GM23338 (cell line): ENCODE measurements at regions not wholly inside any gene's neighbourhood (a gene's known extent, or its start where the extent isn't known, plus 50 kb on each side); places are given as distances from the start of the nearest gene placed in this dataset.

Experiments
- ATAC-seq: fragments of 200-7000 bp; cut with Tn5 transposase; 3 replicates; pipeline ENCODE4 v1.9.1; 2020
- DNase-seq: peaks from one replicate; pipeline ENCODE4 v3.0.0-alpha.2; 2015; ENCODE audit warnings: low spot score
- H2AFZ ChIP-seq: fragments of 200-600 bp; sonication (generic); 2 replicates; pipeline ENCODE4 v1.8.0; 2016; ENCODE audit warnings: antibody characterized with exemption, mild to moderate bottlenecking, moderate library complexity
- H3F3A ChIP-seq: fragments of 200-600 bp; sonication (generic); replicated peaks from 2 replicates; pipeline ENCODE4 v1.8.0; 2017; ENCODE audit warnings: antibody characterized with exemption, mixed run types, low read depth
- H3K27ac ChIP-seq: fragments of 200-600 bp; sonication (generic); 2 replicates; pipeline ENCODE4 v1.6.1; 2016; ENCODE audit warnings: low read depth
- H3K27me3 ChIP-seq: fragments of 200-600 bp; sonication (generic); 2 replicates; pipeline ENCODE4 v1.8.0; 2016; ENCODE audit warnings: mild to moderate bottlenecking, mixed run types, moderate library complexity; ENCODE audit not compliant: insufficient read depth
- H3K36me3 ChIP-seq: fragments of 200-600 bp; sonication (generic); 2 replicates; pipeline ENCODE4 v1.8.0; 2016; ENCODE audit warnings: mild to moderate bottlenecking; ENCODE audit not compliant: insufficient read depth
- H3K4me1 ChIP-seq: fragments of 200-600 bp; sonication (generic); 2 replicates; pipeline ENCODE4 v1.8.0; 2016; ENCODE audit warnings: mild to moderate bottlenecking, moderate library complexity; ENCODE audit not compliant: insufficient read depth
- H3K4me2 ChIP-seq: fragments of 200-600 bp; sonication (generic); 2 replicates; pipeline ENCODE4 v1.7.1; 2017; ENCODE audit warnings: mixed run types
- H3K4me3 ChIP-seq: fragments of 200-600 bp; sonication (generic); 2 replicates; pipeline ENCODE4 v1.6.1; 2016; ENCODE audit warnings: mixed run types
- H3K79me2 ChIP-seq: fragments of 200-600 bp; sonication (generic); replicated peaks from 2 replicates; pipeline ENCODE4 v1.8.0; 2017; ENCODE audit warnings: mild to moderate bottlenecking; ENCODE audit not compliant: insufficient read depth
- H3K9me2 ChIP-seq: fragments of 200-600 bp; sonication (generic); 2 replicates; pipeline ENCODE4 v1.8.0; 2017; ENCODE audit not compliant: insufficient read depth
- H4K20me1 ChIP-seq: fragments of 200-600 bp; sonication (generic); replicated peaks from 2 replicates; pipeline ENCODE4 v1.8.0; 2017; ENCODE audit warnings: mild to moderate bottlenecking; ENCODE audit not compliant: insufficient read depth
- H3K27ac Mint-ChIP-seq: 2 replicates; pipeline ENCODE4 v1.8.0; 2020; ENCODE audit warnings: inconsistent platforms, mild to moderate bottlenecking, moderate library complexity, mixed read lengths
- H3K27me3 Mint-ChIP-seq: 3 replicates; pipeline ENCODE4 v1.8.0; 2022; ENCODE audit warnings: low read depth, mild to moderate bottlenecking, moderate library complexity, mixed read lengths, inconsistent platforms; ENCODE audit not compliant: insufficient read depth, poor library complexity
- H3K36me3 Mint-ChIP-seq: 3 replicates; pipeline ENCODE4 v1.8.0; 2021; ENCODE audit warnings: low read depth, mild to moderate bottlenecking, inconsistent platforms, moderate library complexity, mixed read lengths
- H3K4me1 Mint-ChIP-seq: 3 replicates; pipeline ENCODE4 v1.8.0; 2020; ENCODE audit warnings: mild to moderate bottlenecking, inconsistent platforms, mixed read lengths
- H3K4me3 Mint-ChIP-seq: 3 replicates; pipeline ENCODE4 v1.8.0; 2021; ENCODE audit warnings: moderate library complexity, mild to moderate bottlenecking, inconsistent platforms, mixed read lengths
- H3K9me3 Mint-ChIP-seq: 3 replicates; pipeline ENCODE4 v1.8.0; 2020; ENCODE audit warnings: moderate library complexity, mild to moderate bottlenecking, inconsistent platforms, mixed read lengths
- EZH2 ChIP-seq: fragments of 200-600 bp; sonication (generic); IDR thresholded peaks from one replicate; pipeline ENCODE4 v1.8.0; 2017; ENCODE audit warnings: antibody characterized with exemption, mild to moderate bottlenecking, low read depth; ENCODE audit not compliant: unreplicated experiment
- EZH2phosphoT487 ChIP-seq: fragments of 200-600 bp; sonication (generic); IDR thresholded peaks from one replicate; pipeline ENCODE4 v1.8.1; 2018; ENCODE audit warnings: antibody characterized with exemption; ENCODE audit not compliant: unreplicated experiment
- NANOG ChIP-seq: IDR thresholded peaks from 2 replicates; pipeline ENCODE4 v1.6.1; 2016; ENCODE audit warnings: antibody characterized with exemption, borderline replicate concordance
- POLR2AphosphoS5 ChIP-seq: IDR thresholded peaks from 2 replicates; pipeline ENCODE4 v1.6.1; 2016; ENCODE audit warnings: antibody characterized with exemption, low read depth
- STAT1 ChIP-seq: IDR thresholded peaks from one replicate; pipeline ENCODE4 v1.6.1; 2016; ENCODE audit warnings: antibody characterized with exemption; ENCODE audit not compliant: unreplicated experiment
- ZNF114 ChIP-seq: fragments of 250-450 bp; sonication (Bioruptor Pico); IDR thresholded peaks from 2 replicates; pipeline ENCODE4 v1.5.0; 2020; ENCODE audit warnings: mild to moderate bottlenecking, moderate library complexity
- ZNF331 ChIP-seq: fragments of 250-450 bp; sonication (Bioruptor Pico); IDR thresholded peaks from 2 replicates; pipeline ENCODE4 v1.5.0; 2020; ENCODE audit warnings: low read depth, mild to moderate bottlenecking, moderate library complexity
- TF ChIP-seq, protein P1 (sequence below), 2 experiments: fragments of 200-600 bp in 1 of 2; sonication (generic) in 1 of 2; conservative IDR thresholded peaks; 2 replicates each; pipeline versions ENCODE4 v1.5.1 to v1.6.1; 2016 to 2017; ENCODE audit warnings: antibody characterized with exemption in 2 of 2, low read depth in 2 of 2, mild to moderate bottlenecking in 2 of 2, moderate library complexity in 1 of 2
- TF ChIP-seq, protein P2 (sequence below): IDR thresholded peaks from 2 replicates; pipeline ENCODE4 v1.6.1; 2016; ENCODE audit warnings: antibody characterized with exemption
- TF ChIP-seq, protein P3 (sequence below): fragments of 250-450 bp; sonication (Bioruptor Pico); IDR thresholded peaks from 2 replicates; pipeline ENCODE4 v1.5.0; 2020; ENCODE audit warnings: mild to moderate bottlenecking, moderate library complexity

DNA sequence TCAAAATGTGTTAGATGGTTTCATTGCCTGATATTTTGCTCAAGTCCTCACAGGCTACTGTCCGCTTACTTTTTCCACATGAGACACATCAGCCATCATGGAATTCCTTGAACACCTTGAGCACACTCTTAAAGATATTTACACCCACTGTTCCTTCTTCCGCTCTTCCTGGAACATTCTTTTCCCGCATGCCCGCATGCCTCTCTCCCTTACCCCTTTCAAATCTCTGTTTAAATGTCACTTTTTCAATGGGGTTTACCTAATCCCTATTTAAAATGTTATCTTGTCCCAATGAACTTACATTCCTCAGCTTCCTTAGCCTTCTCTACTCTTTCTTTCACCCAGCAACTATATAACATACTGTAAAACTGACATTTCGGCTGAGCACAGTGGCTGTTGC, 503.3 kb upstream of the PTCHD4 start:
- H3K4me2 ChIP-seq: no peak overlapping the region
- no peaks in the 10 kb centered on the region for H3K27me3 ChIP-seq
- no peaks in the 10 kb centered on the region for H3K9me2 ChIP-seq
- H3K4me3 ChIP-seq: no peak overlapping the region
- no peaks in the 10 kb centered on the region for H4K20me1 ChIP-seq
- no peaks in the 10 kb centered on the region for H3K36me3 Mint-ChIP-seq
- no peak for TF ChIP-seq STAT1
- TF ChIP-seq EZH2phosphoT487: no peak
- TF ChIP-seq NANOG: no peak
- TF ChIP-seq, protein P1, sequence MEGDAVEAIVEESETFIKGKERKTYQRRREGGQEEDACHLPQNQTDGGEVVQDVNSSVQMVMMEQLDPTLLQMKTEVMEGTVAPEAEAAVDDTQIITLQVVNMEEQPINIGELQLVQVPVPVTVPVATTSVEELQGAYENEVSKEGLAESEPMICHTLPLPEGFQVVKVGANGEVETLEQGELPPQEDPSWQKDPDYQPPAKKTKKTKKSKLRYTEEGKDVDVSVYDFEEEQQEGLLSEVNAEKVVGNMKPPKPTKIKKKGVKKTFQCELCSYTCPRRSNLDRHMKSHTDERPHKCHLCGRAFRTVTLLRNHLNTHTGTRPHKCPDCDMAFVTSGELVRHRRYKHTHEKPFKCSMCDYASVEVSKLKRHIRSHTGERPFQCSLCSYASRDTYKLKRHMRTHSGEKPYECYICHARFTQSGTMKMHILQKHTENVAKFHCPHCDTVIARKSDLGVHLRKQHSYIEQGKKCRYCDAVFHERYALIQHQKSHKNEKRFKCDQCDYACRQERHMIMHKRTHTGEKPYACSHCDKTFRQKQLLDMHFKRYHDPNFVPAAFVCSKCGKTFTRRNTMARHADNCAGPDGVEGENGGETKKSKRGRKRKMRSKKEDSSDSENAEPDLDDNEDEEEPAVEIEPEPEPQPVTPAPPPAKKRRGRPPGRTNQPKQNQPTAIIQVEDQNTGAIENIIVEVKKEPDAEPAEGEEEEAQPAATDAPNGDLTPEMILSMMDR (conservative IDR thresholded peaks at IDR 0.05; ENCODE audit: low read depth in 2 of 2): no peak
- TF ChIP-seq POLR2AphosphoS5: no peak
- TF ChIP-seq ZNF114: no peak
- no peak for TF ChIP-seq ZNF331 (CRISPR knock-in tag)
- TF ChIP-seq, protein P2, sequence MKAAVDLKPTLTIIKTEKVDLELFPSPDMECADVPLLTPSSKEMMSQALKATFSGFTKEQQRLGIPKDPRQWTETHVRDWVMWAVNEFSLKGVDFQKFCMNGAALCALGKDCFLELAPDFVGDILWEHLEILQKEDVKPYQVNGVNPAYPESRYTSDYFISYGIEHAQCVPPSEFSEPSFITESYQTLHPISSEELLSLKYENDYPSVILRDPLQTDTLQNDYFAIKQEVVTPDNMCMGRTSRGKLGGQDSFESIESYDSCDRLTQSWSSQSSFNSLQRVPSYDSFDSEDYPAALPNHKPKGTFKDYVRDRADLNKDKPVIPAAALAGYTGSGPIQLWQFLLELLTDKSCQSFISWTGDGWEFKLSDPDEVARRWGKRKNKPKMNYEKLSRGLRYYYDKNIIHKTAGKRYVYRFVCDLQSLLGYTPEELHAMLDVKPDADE: no peak
- no peak for TF ChIP-seq EZH2
- TF ChIP-seq, protein P3, sequence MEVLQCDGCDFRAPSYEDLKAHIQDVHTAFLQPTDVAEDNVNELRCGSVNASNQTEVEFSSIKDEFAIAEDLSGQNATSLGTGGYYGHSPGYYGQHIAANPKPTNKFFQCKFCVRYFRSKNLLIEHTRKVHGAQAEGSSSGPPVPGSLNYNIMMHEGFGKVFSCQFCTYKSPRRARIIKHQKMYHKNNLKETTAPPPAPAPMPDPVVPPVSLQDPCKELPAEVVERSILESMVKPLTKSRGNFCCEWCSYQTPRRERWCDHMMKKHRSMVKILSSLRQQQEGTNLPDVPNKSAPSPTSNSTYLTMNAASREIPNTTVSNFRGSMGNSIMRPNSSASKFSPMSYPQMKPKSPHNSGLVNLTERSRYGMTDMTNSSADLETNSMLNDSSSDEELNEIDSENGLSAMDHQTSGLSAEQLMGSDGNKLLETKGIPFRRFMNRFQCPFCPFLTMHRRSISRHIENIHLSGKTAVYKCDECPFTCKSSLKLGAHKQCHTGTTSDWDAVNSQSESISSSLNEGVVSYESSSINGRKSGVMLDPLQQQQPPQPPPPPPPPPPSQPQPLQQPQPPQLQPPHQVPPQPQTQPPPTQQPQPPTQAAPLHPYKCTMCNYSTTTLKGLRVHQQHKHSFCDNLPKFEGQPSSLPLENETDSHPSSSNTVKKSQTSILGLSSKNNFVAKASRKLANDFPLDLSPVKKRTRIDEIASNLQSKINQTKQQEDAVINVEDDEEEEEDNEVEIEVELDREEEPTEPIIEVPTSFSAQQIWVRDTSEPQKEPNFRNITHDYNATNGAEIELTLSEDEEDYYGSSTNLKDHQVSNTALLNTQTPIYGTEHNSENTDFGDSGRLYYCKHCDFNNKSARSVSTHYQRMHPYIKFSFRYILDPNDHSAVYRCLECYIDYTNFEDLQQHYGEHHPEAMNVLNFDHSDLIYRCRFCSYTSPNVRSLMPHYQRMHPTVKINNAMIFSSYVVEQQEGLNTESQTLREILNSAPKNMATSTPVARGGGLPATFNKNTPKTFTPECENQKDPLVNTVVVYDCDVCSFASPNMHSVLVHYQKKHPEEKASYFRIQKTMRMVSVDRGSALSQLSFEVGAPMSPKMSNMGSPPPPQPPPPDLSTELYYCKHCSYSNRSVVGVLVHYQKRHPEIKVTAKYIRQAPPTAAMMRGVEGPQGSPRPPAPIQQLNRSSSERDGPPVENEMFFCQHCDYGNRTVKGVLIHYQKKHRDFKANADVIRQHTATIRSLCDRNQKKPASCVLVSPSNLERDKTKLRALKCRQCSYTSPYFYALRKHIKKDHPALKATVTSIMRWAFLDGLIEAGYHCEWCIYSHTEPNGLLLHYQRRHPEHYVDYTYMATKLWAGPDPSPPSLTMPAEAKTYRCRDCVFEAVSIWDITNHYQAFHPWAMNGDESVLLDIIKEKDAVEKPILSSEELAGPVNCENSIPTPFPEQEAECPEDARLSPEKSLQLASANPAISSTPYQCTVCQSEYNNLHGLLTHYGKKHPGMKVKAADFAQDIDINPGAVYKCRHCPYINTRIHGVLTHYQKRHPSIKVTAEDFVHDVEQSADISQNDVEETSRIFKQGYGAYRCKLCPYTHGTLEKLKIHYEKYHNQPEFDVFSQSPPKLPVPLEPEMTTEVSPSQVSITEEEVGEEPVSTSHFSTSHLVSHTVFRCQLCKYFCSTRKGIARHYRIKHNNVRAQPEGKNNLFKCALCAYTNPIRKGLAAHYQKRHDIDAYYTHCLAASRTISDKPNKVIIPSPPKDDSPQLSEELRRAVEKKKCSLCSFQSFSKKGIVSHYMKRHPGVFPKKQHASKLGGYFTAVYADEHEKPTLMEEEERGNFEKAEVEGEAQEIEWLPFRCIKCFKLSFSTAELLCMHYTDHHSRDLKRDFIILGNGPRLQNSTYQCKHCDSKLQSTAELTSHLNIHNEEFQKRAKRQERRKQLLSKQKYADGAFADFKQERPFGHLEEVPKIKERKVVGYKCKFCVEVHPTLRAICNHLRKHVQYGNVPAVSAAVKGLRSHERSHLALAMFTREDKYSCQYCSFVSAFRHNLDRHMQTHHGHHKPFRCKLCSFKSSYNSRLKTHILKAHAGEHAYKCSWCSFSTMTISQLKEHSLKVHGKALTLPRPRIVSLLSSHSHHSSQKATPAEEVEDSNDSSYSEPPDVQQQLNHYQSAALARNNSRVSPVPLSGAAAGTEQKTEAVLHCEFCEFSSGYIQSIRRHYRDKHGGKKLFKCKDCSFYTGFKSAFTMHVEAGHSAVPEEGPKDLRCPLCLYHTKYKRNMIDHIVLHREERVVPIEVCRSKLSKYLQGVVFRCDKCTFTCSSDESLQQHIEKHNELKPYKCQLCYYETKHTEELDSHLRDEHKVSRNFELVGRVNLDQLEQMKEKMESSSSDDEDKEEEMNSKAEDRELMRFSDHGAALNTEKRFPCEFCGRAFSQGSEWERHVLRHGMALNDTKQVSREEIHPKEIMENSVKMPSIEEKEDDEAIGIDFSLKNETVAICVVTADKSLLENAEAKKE: no peak
- H3F3A ChIP-seq: no peaks in the 10 kb centered on the region
- no peak overlapping the region for H3K4me3 Mint-ChIP-seq
- peak overlapping the region; percentile 53; the same call in 1 of the 2 replicates for H2AFZ ChIP-seq
- H3K79me2 ChIP-seq: no peaks in the 10 kb centered on the region
- H3K27me3 Mint-ChIP-seq: no peaks in the 10 kb centered on the region
- no peaks in the 10 kb centered on the region for H3K36me3 ChIP-seq
- H3K4me1 ChIP-seq: no peaks in the 10 kb centered on the region
- ATAC-seq: no peak
- DNase-seq: peak; percentile 2
- H3K4me1 Mint-ChIP-seq: no peaks in the 10 kb centered on the region
- H3K9me3 Mint-ChIP-seq: peaks cover 13% of the 10 kb centered on the region; the same call in 1 of the 3 replicates
- no peak overlapping the region for H3K27ac ChIP-seq
- no peak overlapping the region for H3K27ac Mint-ChIP-seq
